T-helper 1 cell (primary cell): ENCODE measurements at regions not wholly inside any gene's neighbourhood (a gene's known extent, or its start where the extent isn't known, plus 50 kb on each side); places are given as distances from the start of the nearest gene placed in this dataset.

Experiments used
- DNase-seq, 5 donors: peaks; one replicate each; pipeline ENCODE4 v3.0.0-alpha.2; 2012 to 2020

DNA sequence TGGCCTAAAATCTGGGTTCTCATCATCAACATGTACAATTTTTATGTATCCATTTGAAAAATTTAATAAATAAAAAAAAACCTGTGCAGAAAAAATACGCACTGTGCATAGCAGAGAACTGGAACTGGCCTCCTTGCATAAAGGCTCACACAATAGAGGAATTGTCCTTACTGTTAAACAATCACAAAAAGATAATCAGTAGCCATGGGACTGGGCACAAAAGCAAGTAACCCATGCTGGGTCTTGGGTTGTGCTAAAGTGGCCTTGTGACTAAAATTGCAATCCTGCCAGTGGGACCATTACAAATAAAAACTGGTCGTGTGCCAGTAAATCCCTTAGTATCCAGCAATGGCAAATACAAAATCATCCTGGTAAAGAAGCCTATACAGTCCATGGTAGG lies 1646.6 kb downstream of the MAT2B start:
- no peak for DNase-seq

DNA sequence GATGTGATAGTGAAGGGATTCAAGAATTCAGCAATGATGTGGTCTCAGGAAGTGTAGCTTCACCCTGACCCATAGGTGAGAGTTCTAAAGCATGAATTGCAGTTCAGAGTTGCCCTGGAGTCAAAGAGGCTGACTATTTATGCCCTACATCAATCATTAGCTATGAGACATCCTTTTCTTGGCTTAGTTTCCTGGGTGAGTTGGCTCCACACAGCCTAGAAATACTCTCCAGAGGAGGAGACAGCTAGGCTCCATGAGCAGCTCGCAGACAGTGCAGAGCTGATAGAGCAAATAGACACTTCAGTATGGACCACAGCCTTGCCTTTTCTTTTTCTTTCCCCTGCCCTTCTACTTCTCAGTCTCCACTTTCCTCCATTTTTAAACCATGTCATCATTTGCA lies 1651.8 kb downstream of the MAT2B start:
- DNase-seq: no peak

DNA sequence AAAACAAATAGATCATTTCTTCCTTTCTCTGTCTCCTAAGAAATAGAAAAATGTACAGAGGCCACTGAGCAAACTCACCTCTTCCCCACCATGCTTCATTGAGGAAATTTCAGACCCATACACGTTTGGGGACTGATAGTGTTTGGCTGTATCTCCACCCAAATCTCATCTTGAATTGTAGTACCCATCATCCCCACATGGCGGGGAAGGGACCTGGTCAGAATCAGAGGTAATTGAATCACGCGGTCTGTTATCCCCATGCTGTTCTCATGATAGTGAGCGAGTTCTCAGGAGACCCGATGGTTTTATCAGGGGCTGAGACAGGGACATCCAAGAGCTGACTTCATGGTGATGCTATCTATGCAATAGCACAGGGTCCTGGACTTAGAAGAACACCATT lies 1655.8 kb downstream of the MAT2B start:
- no peak for DNase-seq

DNA sequence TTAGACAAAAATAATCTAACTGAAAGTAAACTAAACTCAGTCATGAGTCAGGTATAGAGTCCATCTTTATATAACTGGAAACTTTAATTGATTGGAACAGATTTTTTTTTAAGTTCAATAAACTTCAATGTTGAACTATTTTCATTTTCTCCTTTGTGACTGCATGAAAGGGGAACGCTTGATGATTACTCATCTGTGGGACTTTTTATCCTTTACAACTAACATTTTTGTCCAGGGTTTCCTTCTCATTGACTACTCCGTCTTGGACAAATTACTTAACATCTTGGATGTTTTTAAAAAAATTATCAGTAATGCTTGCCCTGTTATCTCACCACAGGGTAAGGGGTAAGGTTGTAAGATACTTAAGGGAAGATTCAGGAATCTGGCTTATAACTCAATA lies 1658.4 kb downstream of the MAT2B start:
- DNase-seq: no peak

DNA sequence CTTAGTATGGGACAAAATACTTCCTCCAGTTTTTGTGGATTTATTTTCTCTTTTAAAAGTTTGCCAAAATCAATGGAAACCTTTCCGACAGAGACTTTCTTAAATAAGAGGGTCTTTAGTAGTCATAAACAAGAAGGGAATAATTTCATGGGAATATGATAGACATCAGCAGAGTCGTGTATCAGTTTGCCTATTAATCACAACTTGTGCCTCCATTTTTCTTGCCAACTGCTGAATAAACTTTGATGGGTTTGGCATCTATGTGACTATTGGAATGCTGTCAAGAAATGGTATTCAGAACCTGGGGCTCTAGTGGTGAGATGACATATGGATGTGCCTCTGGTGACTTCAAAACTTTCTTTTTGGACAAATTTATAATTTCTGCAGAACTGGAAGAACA lies 1668.2 kb downstream of the MAT2B start:
- DNase-seq: no peak

DNA sequence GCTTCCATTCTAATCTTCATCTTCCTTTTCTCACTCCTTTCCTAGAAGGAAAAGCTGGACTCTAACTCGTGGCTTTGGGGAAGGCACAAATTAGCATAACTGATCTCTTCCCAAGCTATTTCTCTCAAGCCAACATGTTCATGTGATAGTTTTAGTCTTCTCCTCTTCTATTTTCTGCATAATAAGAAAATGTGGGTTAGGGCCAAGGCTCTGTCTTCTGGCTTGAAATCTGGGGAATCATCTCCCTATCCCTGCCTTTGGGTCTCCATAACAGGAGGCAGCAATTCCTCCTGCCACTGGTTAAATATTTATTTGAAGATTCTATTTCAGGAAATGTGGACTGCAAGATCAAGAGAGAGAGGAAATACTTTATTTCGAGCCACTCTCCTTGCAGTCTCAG lies 1669.6 kb downstream of the MAT2B start:
- DNase-seq: no peak

DNA sequence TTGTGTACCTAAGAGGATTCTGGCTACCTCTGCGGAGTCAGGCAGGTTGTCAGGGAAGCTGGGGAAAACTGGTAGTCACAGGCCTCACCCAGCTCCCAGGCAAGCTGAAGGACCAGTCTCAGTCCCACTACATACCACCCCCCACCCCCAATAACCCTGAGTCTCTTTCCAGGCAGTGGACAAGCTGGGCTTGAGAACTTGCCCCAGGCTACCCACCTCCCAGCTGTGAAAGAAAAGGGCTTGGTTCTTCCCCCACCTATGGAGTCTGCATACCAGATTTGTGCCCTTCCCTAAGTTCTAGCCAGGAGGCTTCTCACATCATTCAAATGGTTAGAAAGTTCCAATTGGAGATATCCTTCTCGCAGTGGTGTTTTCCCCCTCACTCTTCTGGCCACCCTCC lies 1678.8 kb downstream of the MAT2B start:
- no peak for DNase-seq

DNA sequence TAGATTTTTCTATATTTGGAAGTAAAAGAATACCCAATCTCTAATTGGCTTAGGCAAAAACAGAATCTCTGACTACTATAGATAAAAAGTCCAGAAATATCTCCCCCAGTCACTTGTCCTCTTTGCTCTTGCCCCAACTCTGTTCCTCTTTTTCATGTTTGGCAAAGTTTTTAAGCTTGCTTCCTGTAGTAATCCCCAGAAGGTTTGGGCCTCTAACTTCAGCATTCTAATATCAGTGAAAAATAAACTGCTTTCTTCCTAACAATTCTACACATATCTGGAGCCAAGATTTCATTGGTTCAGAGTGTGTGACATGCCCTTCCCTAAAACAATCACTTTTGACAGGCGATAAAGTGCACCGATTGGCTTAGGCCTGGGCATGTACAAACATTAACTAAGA lies 1680.3 kb downstream of the MAT2B start:
- DNase-seq: no peak

DNA sequence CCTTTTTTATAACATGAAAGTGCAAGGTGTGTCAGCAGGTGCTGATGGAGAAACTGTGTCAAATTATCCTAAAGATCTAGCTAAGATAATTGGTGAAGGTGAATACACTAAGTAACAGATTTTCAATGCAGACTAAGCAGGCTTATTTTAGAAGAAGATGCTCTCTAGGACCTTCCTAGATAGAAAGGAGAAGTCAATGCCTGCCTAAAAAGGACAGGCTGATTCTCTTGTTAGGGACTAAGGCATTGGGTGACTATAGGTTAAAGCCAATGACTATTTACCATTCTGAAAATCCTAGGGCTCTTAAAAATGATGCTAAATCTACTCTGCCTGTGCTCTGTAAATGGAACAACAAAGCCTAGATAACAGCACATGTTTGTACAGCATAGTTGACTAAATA lies 1682.4 kb downstream of the MAT2B start:
- no peak for DNase-seq

DNA sequence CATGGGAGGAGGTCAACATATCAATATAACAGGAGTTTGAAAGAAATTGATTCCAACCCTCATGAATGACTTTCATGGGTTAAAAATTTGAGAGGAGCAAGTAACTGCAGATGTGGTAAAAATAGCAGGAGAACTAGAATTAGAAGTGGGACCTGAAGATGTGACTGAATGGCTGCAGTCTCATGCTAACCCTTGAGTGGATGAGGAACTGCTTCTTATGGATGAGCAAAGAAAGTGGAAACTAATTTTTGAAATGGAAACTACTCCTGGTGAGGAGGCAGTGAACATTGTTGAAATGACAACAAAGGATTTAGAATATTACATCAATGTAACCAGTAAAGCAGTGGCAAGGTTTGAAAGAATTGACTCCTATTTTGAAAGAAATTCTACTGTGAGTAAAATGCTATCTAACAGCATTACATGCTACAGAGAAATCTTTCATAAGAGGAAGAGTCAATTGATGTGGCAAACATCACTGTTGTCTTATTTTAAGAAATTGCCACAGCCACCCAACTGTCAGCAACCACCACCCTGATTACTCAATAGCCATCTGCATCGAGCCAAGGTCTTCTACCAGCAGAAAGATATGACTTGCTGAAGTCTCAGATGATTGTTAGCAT lies 1683.2 kb downstream of the MAT2B start:
- DNase-seq: no peak

DNA sequence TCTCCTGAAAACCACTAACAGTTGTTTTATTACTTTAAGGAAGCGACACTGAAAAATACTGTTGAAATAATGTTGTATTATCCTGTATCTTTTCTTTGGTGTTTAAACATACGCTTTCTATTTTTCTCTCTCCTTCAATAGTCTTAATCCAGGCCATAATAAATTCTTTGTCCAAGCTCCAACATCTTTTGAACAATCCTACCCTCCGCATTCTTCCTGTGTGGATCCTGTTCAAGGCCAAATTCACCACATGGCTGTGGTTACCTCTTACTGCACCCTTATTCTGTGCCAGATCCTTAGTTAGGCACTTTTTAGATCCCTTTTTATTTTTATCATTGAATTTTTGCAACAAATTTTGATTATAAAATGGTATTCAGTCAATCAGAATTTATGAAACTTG lies 1691.5 kb downstream of the MAT2B start:
- DNase-seq: no peak

DNA sequence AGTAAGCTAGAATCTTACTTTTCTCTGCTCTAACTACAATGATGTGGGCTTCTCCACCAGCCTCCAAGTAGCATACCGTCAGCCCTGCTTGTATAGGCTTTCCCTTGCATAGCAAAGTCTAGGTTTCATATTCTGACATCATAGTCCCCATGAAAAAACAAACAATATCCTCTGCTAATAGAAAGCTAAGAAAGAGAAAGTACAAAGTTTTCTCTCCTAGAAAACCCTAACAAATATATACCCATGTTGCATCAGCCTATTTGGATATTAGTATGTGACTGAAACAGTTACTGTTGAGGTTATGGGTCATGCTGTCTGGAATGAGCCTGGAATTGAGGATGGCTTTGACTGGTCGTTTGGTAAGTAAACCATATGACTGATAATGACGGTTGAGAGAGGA lies 1696.0 kb downstream of the MAT2B start:
- no peak for DNase-seq

DNA sequence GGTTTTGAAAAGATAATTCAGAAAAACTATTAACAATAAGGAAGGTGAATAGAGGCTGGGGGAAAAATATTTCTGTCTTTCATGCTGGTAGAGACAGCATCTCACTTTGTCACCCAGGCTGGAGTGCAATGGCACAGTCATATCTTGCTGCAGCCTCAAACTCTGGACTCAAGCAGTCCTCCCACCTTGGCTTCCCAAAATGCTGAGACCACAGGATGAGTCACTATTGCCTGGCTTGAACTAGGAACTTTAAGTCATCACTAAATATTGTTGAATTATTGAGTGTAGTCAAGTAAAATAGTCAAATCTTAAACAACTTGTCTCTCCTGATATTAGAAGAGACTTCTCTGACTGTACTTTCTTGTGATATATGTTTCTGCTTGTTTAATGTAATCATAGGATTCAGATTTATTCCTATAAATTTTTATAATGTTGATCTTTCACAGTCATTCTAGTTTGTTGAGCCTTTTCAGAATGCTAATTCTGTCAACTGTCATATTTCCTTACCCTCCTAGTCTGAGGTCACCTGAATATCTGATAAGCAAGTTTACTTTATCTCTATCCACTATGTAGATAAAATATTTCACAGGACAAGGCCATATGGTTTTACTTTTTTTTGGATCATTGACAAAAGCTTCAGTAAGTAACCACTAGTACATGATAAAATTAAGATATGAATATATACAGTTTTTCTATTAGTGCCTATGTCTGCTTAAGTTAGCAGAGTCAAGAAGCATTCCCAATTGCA lies 1696.5 kb downstream of the MAT2B start:
- DNase-seq: no peak

DNA sequence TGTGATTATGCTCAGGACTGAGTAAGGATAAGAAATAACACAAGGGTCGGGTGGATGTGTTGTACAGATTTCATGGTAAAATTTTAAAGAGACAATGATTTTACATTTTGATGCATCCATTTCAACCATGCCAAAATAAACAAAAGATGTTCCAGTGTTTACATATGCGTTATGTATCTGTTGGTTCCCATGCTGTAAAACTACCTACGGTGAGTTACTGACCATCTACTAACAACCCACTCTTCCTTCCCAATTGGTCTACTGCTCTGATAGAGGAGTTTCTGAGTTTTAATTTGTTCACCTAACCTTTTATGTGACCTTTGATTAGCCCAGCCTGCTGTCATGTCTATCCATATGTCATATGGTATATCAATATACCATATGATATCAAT lies 1697.1 kb downstream of the MAT2B start:
- DNase-seq: no peak

DNA sequence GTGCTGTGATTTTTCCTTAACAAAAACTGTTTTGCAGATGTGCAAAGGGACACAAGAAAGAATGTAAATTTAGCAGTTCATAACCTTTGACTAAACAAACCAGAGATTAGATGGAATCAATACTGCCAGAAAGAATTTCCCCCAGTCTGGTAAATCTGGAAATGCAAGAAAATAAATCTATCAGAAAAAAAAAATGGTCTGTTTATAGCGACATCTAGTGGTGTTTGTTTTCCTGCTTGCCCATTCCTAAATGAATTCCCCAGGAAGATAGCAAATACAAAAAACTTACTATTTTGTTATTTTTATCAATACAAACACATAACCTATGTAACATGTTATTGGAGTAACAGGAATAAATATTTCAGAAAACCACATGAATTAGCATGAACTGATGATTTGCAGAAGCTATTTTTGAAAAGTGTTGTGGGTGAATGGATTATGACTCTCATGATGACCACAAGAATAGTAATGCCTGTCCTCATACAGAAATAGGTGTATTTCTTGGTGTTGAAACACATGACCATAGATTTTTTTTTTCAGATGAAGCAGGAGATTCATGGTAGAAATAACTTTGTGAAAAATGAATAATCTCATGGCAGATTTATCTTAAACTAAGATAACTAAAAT lies 1703.8 kb downstream of the MAT2B start:
- no peak for DNase-seq

DNA sequence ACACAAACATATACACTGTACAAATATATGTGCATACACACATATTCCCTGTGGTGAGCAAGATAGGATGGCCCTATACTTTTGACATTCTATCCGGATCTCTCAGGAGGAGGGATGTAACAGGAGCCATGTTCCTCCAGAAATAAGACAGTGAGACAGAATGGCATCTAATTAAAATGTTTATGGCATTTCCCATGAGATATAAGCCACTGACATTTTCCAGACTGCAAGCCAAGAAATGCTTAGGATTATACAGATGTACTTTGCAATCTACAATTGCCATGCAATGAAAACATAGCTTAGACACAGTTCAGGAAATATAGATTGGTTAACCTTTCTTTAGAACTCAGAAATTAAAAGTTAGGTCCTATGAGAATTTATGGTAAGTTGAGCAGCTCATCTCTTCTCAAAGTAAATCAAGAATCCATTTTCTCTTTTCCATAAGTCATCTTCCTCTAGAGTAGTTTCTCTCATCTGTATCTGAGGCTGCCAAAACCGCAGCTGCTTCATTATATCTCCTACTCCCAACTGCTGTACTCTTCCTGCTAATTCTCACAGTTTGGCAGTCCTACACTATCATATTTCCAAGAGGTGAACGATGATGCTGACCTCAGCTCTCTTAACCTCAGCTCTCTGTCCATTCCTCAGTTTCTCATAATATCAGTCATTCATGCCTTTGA lies 1719.1 kb downstream of the MAT2B start:
- no peak for DNase-seq

DNA sequence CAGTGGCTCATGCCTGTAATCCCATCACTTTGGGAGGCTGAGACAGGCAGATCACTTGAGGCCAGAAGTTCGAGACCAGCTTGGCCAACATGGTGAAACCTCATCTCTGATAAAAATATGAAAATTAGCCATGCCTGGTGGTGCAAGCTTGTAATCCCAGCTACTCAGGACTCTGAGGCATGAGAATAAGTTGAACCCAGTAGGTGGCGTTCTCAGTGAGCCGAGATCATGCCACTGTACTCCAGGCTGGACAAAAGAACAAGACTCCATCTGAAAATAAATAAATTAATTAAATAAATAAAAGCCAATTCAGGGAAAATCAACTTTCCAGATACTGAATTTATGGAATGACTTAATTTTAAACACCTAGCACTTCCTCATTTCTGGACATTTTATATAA lies 1722.1 kb downstream of the MAT2B start:
- no peak for DNase-seq

DNA sequence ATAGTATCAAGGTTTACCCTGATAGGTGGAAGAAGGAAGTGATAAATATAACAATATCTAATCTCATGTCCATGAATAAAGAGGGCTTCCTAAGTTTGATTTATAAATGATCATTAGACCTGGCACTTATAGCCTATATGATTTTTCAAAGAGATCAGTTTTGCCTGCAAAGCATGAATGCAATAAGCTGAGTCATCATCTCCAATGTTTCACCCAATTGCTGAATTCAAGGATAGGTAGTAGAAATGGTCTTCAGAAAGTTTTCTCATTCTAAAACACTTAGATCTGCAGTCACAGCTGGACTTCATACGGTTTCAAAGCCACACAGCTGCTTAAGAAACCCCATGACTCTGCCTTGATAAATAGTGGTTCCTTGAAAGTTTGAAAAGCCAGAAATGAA lies 1722.8 kb downstream of the MAT2B start:
- DNase-seq: no peak

DNA sequence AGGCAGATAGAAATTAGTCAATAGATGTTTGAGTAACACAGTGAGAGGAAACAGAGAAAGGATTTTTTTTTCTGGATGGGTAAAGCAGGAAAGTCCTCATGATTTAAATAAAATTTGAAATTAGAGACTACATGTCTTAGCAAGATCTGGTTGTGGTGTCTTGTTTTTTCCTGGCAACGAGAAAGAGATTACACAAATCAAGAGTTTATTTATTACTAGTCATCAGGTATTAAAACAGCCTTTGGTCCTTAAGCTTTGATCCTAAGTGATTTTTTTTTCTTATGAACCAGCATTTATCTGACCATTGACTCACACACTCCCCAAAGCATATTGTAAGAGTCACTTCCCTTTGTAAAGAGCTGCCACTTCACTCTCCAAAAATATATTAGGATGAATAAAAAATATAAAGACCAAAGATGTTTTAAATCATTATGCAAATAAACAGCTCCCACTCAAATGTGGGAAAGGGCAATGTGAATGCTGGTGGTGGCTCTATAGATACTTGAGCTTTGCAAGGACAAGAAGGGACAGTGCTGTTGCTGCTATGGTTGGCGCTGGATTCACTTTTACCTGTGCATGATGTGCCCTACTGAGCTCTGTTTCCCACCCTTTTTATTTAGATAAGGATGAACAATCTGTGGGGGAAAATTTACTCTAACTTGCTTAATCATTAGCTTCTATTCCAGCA lies 1726.5 kb downstream of the MAT2B start:
- no peak for DNase-seq

DNA sequence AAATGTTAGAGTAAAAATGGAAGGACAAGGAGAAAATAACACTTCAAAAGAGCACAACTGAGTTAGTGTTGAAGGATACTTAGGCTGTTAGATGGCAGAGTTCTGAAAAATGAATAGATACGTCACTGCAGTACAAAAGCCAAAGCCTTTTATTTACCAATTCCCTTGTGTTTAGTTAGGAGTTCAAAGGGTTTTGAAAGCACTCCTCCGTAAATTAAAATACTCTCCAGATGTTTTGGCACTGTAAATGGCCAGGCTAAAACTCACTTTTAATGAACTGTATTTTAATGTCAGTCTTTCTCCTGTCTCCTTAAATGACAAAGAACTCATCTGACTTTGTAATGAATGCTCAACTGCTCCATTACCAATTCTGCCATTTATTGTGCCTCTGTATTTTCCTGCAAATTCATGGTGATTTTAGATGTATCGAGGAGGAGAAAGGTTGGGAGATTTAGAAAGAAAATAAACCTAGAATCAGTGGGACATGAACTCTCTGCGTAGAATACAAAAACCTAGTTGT lies 1727.2 kb downstream of the MAT2B start:
- no peak for DNase-seq

DNA sequence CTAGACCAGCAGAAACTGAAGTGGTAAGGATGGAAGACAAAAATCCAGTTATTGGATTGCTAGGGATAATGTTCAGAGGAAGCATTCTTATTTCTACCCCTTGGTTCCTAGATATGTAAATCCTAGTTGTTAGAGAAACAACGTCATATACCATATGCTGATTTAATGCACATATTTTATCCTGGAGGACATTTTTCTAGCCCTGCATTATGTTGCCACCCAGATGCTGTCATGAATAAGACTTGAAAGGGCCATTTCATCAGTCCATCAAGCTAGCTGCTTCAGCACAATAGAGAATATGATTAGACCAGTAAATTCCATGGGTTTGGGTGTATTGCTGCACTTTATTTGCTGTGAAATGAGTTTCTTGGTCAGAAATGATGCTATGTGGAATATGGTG lies 1736.4 kb downstream of the MAT2B start:
- no peak for DNase-seq

DNA sequence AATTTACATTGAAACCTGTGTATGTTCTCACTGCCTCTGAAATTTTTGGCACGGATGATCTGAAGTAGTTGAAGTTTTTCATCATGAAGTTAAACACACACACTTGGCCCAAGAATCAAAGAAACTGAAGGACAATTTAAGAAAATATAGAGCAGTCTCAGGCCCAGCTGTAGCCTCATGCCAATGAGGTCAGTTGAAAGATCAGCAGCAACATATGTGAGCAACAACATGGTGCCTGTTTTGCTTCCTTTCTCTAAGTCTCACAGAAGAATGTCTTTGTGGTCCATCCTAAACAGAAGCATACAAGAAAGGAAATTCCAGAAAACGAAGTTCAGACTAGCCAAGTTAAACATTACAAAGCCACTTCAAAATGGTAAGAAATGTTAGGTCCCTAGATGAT lies 1737.2 kb downstream of the MAT2B start:
- no peak for DNase-seq

DNA sequence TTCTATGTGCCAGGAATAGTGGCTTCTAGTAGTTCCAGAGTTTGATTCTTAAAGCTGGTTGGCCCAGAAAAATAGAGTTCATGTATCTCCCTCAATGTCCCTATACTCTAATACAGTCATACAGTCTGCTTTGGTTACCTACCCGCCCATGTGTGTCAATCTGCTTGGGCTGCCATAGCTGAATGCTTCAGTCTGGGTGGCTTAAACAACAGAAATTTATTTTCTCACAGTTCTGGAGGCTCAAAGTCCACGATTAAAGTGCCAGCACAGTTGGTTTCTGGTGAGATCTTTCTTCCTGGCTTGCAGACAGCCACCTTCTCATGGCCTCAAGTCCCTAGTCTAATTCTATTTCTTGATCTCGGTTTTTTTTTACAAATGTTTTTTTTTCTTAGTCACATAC lies 1739.0 kb downstream of the MAT2B start:
- DNase-seq: no peak
